ENCODE measurements at regions not wholly inside any gene's neighbourhood (a gene's known extent, or its start where the extent isn't known, plus 50 kb on each side); places are given as distances from the start of the nearest gene placed in this dataset.

DNA sequence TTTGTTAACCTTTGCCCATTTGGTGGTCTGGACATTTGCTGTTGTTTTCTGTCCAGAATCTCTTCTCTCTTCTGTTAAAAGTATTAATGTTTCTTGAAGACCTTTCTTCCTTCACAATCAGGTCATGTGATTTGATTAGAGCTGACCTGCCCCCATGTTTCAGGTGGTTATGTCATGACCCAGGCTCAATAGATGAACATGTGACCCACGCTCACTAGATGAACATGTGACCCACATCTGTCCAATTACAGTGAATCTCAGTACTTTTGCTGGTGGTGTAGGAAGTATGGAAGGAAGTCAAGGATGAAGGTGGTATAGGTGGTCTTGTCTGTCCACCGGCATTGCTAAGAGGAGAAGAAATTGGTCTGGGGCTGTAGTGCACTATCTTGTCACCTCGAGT is 289.1 kb upstream of the JAG1 start:
- H2BK5ac ChIP-seq (ENCODE audit: low read length): no peak overlapping the region
- H3K27ac ChIP-seq (replicated peaks; ENCODE audit: low read length): no peak overlapping the region
- no peaks in the 10 kb centered on the region for H3K27me3 ChIP-seq (ENCODE audit: control insufficient read depth in 3 of 3, insufficient read depth in 3 of 3, low read depth in 1 of 3, low read length in 3 of 3)
- no peaks in the 10 kb centered on the region for H3K36me3 ChIP-seq (replicated peaks in 1 of 2; ENCODE audit: control insufficient read depth in 2 of 2, insufficient read depth in 2 of 2, low read length in 2 of 2)
- H3K79me1 ChIP-seq (ENCODE audit: low read depth, low read length): no peaks in the 10 kb centered on the region
- H3K18ac ChIP-seq (ENCODE audit: low read length): no peak overlapping the region
- H3K4me2 ChIP-seq (ENCODE audit: insufficient read depth, low read length, poor library complexity, severe bottlenecking): no peak overlapping the region
- no peaks in the 10 kb centered on the region for H3K9me3 ChIP-seq (replicated peaks in 1 of 2; ENCODE audit: control insufficient read depth in 2 of 2, insufficient read depth in 1 of 2, low read depth in 1 of 2, low read length in 2 of 2)
- H2BK120ac ChIP-seq (ENCODE audit: low read depth, low read length): no peak overlapping the region
- H3K14ac ChIP-seq (ENCODE audit: low read length): no peak overlapping the region
- no peak overlapping the region for H3K4me3 ChIP-seq (ENCODE audit: low read length in 2 of 2)
- H3K23ac ChIP-seq (ENCODE audit: low read depth, low read length, poor library complexity): no peak overlapping the region
- no CpG with 5 or more reads among the region's 3 CpGs for WGBS, 2 donors (ENCODE audit: extremely low coverage in 2 of 2, insufficient read length in 2 of 2, insufficient replicate concordance in 1 of 2)
- H3K4me1 ChIP-seq (ENCODE audit: control insufficient read depth in 2 of 2, insufficient read depth in 1 of 2, low read depth in 1 of 2, low read length in 2 of 2): no peaks in the 10 kb centered on the region
- no peak overlapping the region for H3K4ac ChIP-seq (ENCODE audit: low read length)
- H4K91ac ChIP-seq (ENCODE audit: low read depth, low read length, poor library complexity): no peak overlapping the region
- no peak overlapping the region for H2BK15ac ChIP-seq (ENCODE audit: low read length)
- DNase-seq (ENCODE audit: low spot score): no peak
- no peak overlapping the region for H2AFZ ChIP-seq (ENCODE audit: low read length)
- no peak overlapping the region for H2AK5ac ChIP-seq (ENCODE audit: low read depth, low read length)
- no peak overlapping the region for H4K8ac ChIP-seq (ENCODE audit: low read depth, low read length)
- no peak overlapping the region for H3K9ac ChIP-seq (ENCODE audit: low read depth, low read length, poor library complexity)
- H2BK12ac ChIP-seq (ENCODE audit: low read length): no peak overlapping the region

DNA sequence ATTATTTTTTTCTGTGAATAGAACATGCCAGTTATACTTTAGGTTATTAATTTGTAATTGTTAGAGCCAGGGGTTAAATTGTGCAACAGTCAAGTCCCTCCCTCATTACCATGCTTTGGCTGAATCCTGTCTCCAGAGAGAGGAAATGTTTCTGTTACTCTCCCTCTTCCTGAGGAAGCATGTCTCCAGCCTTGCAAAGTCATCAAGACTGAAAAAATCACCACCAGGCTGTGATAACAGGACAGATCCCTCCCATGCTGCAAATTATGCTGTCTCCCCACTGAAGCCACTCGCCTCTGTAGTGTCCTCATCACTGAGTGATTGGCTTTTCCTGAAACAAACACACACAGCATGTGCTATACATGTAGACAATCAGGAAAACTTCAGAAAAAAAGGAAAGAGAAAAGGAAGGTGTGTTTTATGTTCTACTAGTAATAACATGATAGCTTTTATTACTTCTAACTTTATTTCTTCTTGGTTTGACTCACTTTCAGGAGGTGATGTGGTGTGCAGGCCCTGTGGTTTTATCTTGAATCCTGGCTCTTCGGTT is 290.0 kb upstream of the JAG1 start:
- Histone ChIP-seq H2AFZ (ENCODE audit: low read length) (no peak overlapping the region), H3K4ac (ENCODE audit: low read length) (no peak overlapping the region), H3K27ac (replicated peaks; ENCODE audit: low read length) (no peak overlapping the region), H3K36me3 (replicated peaks in 1 of 2; ENCODE audit: control insufficient read depth in 2 of 2, insufficient read depth in 2 of 2, low read length in 2 of 2) (no peaks in the 10 kb centered on the region), H2BK120ac (ENCODE audit: low read depth, low read length) (no peak overlapping the region), H3K23ac (ENCODE audit: low read depth, low read length, poor library complexity) (no peak overlapping the region), H2AK5ac (ENCODE audit: low read depth, low read length) (no peak overlapping the region), H2BK15ac (ENCODE audit: low read length) (no peak overlapping the region), H3K9ac (ENCODE audit: low read depth, low read length, poor library complexity) (no peak overlapping the region), H3K27me3 (ENCODE audit: control insufficient read depth in 3 of 3, insufficient read depth in 3 of 3, low read depth in 1 of 3, low read length in 3 of 3) (no peaks in the 10 kb centered on the region), H3K79me1 (ENCODE audit: low read depth, low read length) (no peaks in the 10 kb centered on the region), H2BK5ac (ENCODE audit: low read length) (no peak overlapping the region), H3K18ac (ENCODE audit: low read length) (no peak overlapping the region), H3K4me3 (ENCODE audit: low read length in 2 of 2) (no peak overlapping the region), H4K8ac (ENCODE audit: low read depth, low read length) (no peak overlapping the region), H2BK12ac (ENCODE audit: low read length) (peak overlapping the region; percentile 68), H3K9me3 (replicated peaks in 1 of 2; ENCODE audit: control insufficient read depth in 2 of 2, insufficient read depth in 1 of 2, low read depth in 1 of 2, low read length in 2 of 2) (no peaks in the 10 kb centered on the region), H3K14ac (ENCODE audit: low read length) (no peak overlapping the region), H3K4me1 (ENCODE audit: control insufficient read depth in 2 of 2, insufficient read depth in 1 of 2, low read depth in 1 of 2, low read length in 2 of 2) (no peaks in the 10 kb centered on the region), H3K4me2 (ENCODE audit: insufficient read depth, low read length, poor library complexity, severe bottlenecking) (no peak overlapping the region), H4K91ac (ENCODE audit: low read depth, low read length, poor library complexity) (no peak overlapping the region)
- DNase-seq (ENCODE audit: low spot score): no peak
- no CpG with 5 or more reads among the region's 2 CpGs for WGBS, 2 donors (ENCODE audit: extremely low coverage in 2 of 2, insufficient read length in 2 of 2, insufficient replicate concordance in 1 of 2)

DNA sequence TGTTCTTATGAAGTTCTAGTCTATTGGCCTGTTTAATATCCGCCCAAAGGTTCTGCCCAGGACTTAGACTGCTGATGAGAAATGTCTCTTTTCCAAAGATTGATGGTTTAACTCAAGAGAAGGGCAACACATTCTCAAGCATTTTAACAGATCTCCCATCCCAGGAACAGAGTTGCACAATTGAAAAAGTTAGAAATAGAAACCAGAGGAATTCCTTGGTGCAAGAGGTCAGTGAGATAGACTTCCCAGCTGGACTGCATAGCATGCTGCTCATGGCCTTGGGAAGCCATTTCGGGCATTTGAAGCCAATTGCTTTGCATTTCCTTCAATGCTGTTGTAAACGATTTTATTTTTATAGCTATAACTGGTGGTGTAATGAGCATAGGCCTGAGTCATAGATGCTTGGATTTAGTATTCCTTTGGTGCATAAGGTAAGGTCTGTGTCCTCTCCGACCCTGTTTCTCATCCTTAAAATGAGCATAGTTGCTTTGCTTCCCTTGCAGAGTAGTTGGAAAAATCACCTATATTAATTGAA is 292.2 kb upstream of the JAG1 start:
- H4K8ac ChIP-seq (ENCODE audit: low read depth, low read length): no peak overlapping the region
- H3K9me3 ChIP-seq (replicated peaks in 1 of 2; ENCODE audit: control insufficient read depth in 2 of 2, insufficient read depth in 1 of 2, low read depth in 1 of 2, low read length in 2 of 2): no peaks in the 10 kb centered on the region
- H3K4me3 ChIP-seq (ENCODE audit: low read length in 2 of 2): no peak overlapping the region
- no peak overlapping the region for H3K4ac ChIP-seq (ENCODE audit: low read length)
- H2BK120ac ChIP-seq (ENCODE audit: low read depth, low read length): no peak overlapping the region
- H3K36me3 ChIP-seq (replicated peaks in 1 of 2; ENCODE audit: control insufficient read depth in 2 of 2, insufficient read depth in 2 of 2, low read length in 2 of 2): no peaks in the 10 kb centered on the region
- no peak overlapping the region for H2BK12ac ChIP-seq (ENCODE audit: low read length)
- H2AK5ac ChIP-seq (ENCODE audit: low read depth, low read length): no peak overlapping the region
- H3K14ac ChIP-seq (ENCODE audit: low read length): no peak overlapping the region
- no peak overlapping the region for H3K18ac ChIP-seq (ENCODE audit: low read length)
- H3K27ac ChIP-seq (replicated peaks; ENCODE audit: low read length): no peak overlapping the region
- H3K23ac ChIP-seq (ENCODE audit: low read depth, low read length, poor library complexity): no peak overlapping the region
- H2BK5ac ChIP-seq (ENCODE audit: low read length): no peak overlapping the region
- H2BK15ac ChIP-seq (ENCODE audit: low read length): no peak overlapping the region
- H4K91ac ChIP-seq (ENCODE audit: low read depth, low read length, poor library complexity): no peak overlapping the region
- no peaks in the 10 kb centered on the region for H3K27me3 ChIP-seq (ENCODE audit: control insufficient read depth in 3 of 3, insufficient read depth in 3 of 3, low read depth in 1 of 3, low read length in 3 of 3)
- H3K4me1 ChIP-seq (ENCODE audit: control insufficient read depth in 2 of 2, insufficient read depth in 1 of 2, low read depth in 1 of 2, low read length in 2 of 2): no peaks in the 10 kb centered on the region
- DNase-seq (ENCODE audit: low spot score): no peak
- H2AFZ ChIP-seq (ENCODE audit: low read length): no peak overlapping the region
- no peak overlapping the region for H3K4me2 ChIP-seq (ENCODE audit: insufficient read depth, low read length, poor library complexity, severe bottlenecking)
- no peaks in the 10 kb centered on the region for H3K79me1 ChIP-seq (ENCODE audit: low read depth, low read length)
- WGBS, 2 donors (ENCODE audit: extremely low coverage in 2 of 2, insufficient read length in 2 of 2, insufficient replicate concordance in 1 of 2): no CpG with 5 or more reads among the region's 4 CpGs
- H3K9ac ChIP-seq (ENCODE audit: low read depth, low read length, poor library complexity): no peak overlapping the region

DNA sequence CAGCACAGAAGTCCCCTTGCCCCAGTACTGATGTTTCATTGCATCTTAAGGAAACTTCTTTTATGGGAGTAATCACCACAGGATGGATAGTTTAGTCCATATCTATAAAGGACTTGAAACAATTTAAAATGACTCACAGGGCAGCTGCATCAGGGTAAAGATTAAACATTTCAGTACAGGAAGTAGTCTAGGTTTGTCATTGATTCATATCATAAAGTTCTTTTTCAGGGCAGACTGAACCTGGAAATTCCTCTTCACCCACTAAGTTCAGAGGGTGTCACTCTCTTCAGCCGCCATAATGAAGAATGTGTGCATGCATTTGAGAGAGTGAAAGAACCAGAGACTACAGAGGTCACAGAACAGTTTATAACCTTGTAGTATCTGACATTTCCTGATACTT is 296.3 kb upstream of the JAG1 start:
- Histone ChIP-seq H2BK15ac (ENCODE audit: low read length) (no peak overlapping the region), H2AFZ (ENCODE audit: low read length) (no peak overlapping the region)

More for the DNA sequence above, 296.3 kb upstream of the JAG1 start:
- Histone ChIP-seq H3K27ac (replicated peaks; ENCODE audit: low read length) (no peak overlapping the region), H3K79me1 (ENCODE audit: low read depth, low read length) (no peaks in the 10 kb centered on the region), H3K27me3 (ENCODE audit: control insufficient read depth in 3 of 3, insufficient read depth in 3 of 3, low read depth in 1 of 3, low read length in 3 of 3) (no peaks in the 10 kb centered on the region), H3K9me3 (replicated peaks in 1 of 2; ENCODE audit: control insufficient read depth in 2 of 2, insufficient read depth in 1 of 2, low read depth in 1 of 2, low read length in 2 of 2) (no peaks in the 10 kb centered on the region), H3K4me3 (ENCODE audit: low read length in 2 of 2) (no peak overlapping the region), H3K4ac (ENCODE audit: low read length) (no peak overlapping the region), H3K18ac (ENCODE audit: low read length) (no peak overlapping the region), H3K9ac (ENCODE audit: low read depth, low read length, poor library complexity) (no peak overlapping the region), H3K14ac (ENCODE audit: low read length) (no peak overlapping the region), H2AK5ac (ENCODE audit: low read depth, low read length) (no peak overlapping the region), H3K4me2 (ENCODE audit: insufficient read depth, low read length, poor library complexity, severe bottlenecking) (no peak overlapping the region), H2BK5ac (ENCODE audit: low read length) (no peak overlapping the region), H4K91ac (ENCODE audit: low read depth, low read length, poor library complexity) (no peak overlapping the region), H2BK120ac (ENCODE audit: low read depth, low read length) (no peak overlapping the region), H4K8ac (ENCODE audit: low read depth, low read length) (no peak overlapping the region), H3K36me3 (replicated peaks in 1 of 2; ENCODE audit: control insufficient read depth in 2 of 2, insufficient read depth in 2 of 2, low read length in 2 of 2) (no peaks in the 10 kb centered on the region), H3K4me1 (ENCODE audit: control insufficient read depth in 2 of 2, insufficient read depth in 1 of 2, low read depth in 1 of 2, low read length in 2 of 2) (no peaks in the 10 kb centered on the region), H2BK12ac (ENCODE audit: low read length) (no peak overlapping the region), H3K23ac (ENCODE audit: low read depth, low read length, poor library complexity) (no peak overlapping the region)
- no CpG with 5 or more reads among the region's 1 CpG for WGBS, 2 donors (ENCODE audit: extremely low coverage in 2 of 2, insufficient read length in 2 of 2, insufficient replicate concordance in 1 of 2)
- no peak for DNase-seq (ENCODE audit: low spot score)

Measured in neuronal stem cell (in vitro differentiated cells).